Keratinocyte (primary cell): ENCODE measurements at regions not wholly inside any gene's neighbourhood (a gene's known extent, or its start where the extent isn't known, plus 50 kb on each side); places are given as distances from the start of the nearest gene placed in this dataset.

ENCODE experiments used
- DNase-seq: peaks from one replicate; pipeline ENCODE4 v3.0.0-alpha.2; 2011; ENCODE audit warnings: low read depth, missing footprints, low spot score
- FAIRE-seq: peaks from 2 replicates; lab custom pipeline; 2011; peaks lifted over from hg19 to GRCh38; lab: Jason Lieb, UNC
- H2AFZ ChIP-seq: 2 replicates; pipeline ENCODE4 v1.6.0; 2012; ENCODE audit warnings: low read length, control low read depth, inconsistent platforms; ENCODE audit not compliant: control insufficient read depth
- H3K27ac ChIP-seq: 2 replicates; pipeline ENCODE4 v1.5.1; 2011; ENCODE audit warnings: low read length; ENCODE audit not compliant: control insufficient read depth, insufficient read depth
- H3K27me3 ChIP-seq: 3 replicates; pipeline ENCODE4 v1.6.0; 2011; ENCODE audit warnings: low read length; ENCODE audit not compliant: control insufficient read depth, insufficient read depth; ENCODE audit errors: extremely low read depth
- H3K36me3 ChIP-seq, 2 experiments: 2 replicates in 1 of 2; 3 replicates in 1 of 2; pipeline ENCODE4 v1.5.1; 2011; ENCODE audit warnings: low read length in 2 of 2, mild to moderate bottlenecking in 1 of 2; ENCODE audit not compliant: control insufficient read depth in 2 of 2, insufficient read depth in 2 of 2; ENCODE audit errors: extremely low read depth in 1 of 2
- H3K4me1 ChIP-seq: 3 replicates; pipeline ENCODE4 v1.5.1; 2011; ENCODE audit warnings: low read length; ENCODE audit not compliant: control insufficient read depth, insufficient read depth; ENCODE audit errors: extremely low read depth
- H3K4me2 ChIP-seq: 3 replicates; pipeline ENCODE4 v1.6.0; 2011; ENCODE audit warnings: low read depth, low read length; ENCODE audit not compliant: control insufficient read depth, insufficient read depth; ENCODE audit errors: extremely low read depth
- H3K4me3 ChIP-seq, 3 experiments: fragments of 200-600 bp in 1 of 3; sonication (generic) in 1 of 3; 2 replicates in 2 of 3; 3 replicates in 1 of 3; pipeline ENCODE4 v1.5.1; 2011 to 2016; ENCODE audit warnings: low read length in 3 of 3, mild to moderate bottlenecking in 3 of 3, control low read depth in 2 of 3, inconsistent platforms in 1 of 3, low read depth in 1 of 3, mixed read lengths in 1 of 3, mixed run types in 1 of 3, moderate library complexity in 1 of 3; ENCODE audit not compliant: control insufficient read depth in 2 of 3, insufficient read depth in 2 of 3; ENCODE audit errors: extremely low read depth in 1 of 3
- H3K79me2 ChIP-seq: 2 replicates; pipeline ENCODE4 v1.6.0; 2012; ENCODE audit warnings: low read length; ENCODE audit not compliant: control insufficient read depth, insufficient read depth
- H3K9ac ChIP-seq: 3 replicates; pipeline ENCODE4 v1.6.0; 2011; ENCODE audit warnings: low read length; ENCODE audit not compliant: control insufficient read depth, insufficient read depth; ENCODE audit errors: extremely low read depth
- H3K9me1 ChIP-seq: 3 replicates; pipeline ENCODE4 v1.6.0; 2011; ENCODE audit warnings: low read length; ENCODE audit not compliant: control insufficient read depth, insufficient read depth; ENCODE audit errors: extremely low read depth
- H3K9me3 ChIP-seq: 2 replicates; pipeline ENCODE4 v1.5.1; 2012; ENCODE audit warnings: low read depth, low read length; ENCODE audit not compliant: control insufficient read depth
- H4K20me1 ChIP-seq: 3 replicates; pipeline ENCODE4 v1.6.0; 2011; ENCODE audit warnings: low read length; ENCODE audit not compliant: control insufficient read depth, insufficient read depth; ENCODE audit errors: extremely low read depth
- EZH2 ChIP-seq: IDR thresholded peaks from one replicate; pipeline ENCODE4 v1.6.1; 2012; ENCODE audit warnings: inconsistent platforms, mild to moderate bottlenecking, low read length, moderate library complexity
- dilution Hi-C: fragments of 300-500 bp; cut with MboI; formaldehyde crosslinking; loops from one replicate; pipeline ENCODE4 v1.7.0; 2020; ENCODE audit warnings: low sequenced_read_pairs; ENCODE audit not compliant: extremely low pct_ligation_motif_present
- TF ChIP-seq, protein P1 (sequence below), 3 experiments: IDR thresholded peaks in 1 of 3; conservative IDR thresholded peaks in 1 of 3; optimal IDR thresholded peaks in 1 of 3; 2 replicates in 2 of 3; 3 replicates in 1 of 3; pipeline versions ENCODE3 to v1.5.1; 2011; ENCODE audit warnings: low read length in 3 of 3, mild to moderate bottlenecking in 3 of 3, moderate library complexity in 2 of 3, control low read depth in 1 of 3, inconsistent platforms in 1 of 3; ENCODE audit not compliant: insufficient read depth in 2 of 3; ENCODE audit errors: extremely low read depth in 1 of 3

DNA sequence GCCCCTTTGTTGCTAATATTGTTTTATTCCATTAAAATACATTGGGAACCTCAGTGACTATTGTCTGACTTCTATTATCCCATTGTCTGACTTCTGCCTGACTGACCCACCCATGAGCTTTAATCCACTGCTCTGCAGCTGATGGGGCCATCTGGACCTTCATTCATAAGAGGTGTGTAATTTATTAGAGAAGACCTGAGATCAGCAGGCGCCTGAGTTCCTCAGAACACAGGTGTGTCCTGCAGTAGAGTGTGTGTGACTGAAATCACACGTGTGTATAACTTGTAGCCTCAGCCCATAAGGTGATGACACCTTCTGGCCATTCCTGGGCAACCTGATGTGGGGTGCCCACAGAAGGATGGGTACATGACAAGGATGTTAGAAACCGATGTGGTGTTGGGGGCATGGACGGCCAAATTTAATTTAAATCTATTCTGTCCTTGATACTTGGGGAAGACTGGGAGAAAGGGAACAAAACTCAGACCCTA, 821.0 kb downstream of the TMEM121 start:
- DNase-seq (no peak), FAIRE-seq (no peak)
- H3K9ac ChIP-seq = no peak overlapping the region
- H3K27ac ChIP-seq = no peak overlapping the region
- H2AFZ ChIP-seq = no peak overlapping the region
- H3K79me2 ChIP-seq = no peaks in the 10 kb centered on the region
- H3K4me1 ChIP-seq = no peaks in the 10 kb centered on the region
- no peak overlapping the region for H3K4me2 ChIP-seq
- dilution Hi-C loops = no loop called here
- H3K36me3 ChIP-seq = no peaks in the 10 kb centered on the region
- H3K9me1 ChIP-seq = no peaks in the 10 kb centered on the region
- no peaks in the 10 kb centered on the region for H3K27me3 ChIP-seq
- no peak for TF ChIP-seq EZH2
- TF ChIP-seq, protein P1, sequence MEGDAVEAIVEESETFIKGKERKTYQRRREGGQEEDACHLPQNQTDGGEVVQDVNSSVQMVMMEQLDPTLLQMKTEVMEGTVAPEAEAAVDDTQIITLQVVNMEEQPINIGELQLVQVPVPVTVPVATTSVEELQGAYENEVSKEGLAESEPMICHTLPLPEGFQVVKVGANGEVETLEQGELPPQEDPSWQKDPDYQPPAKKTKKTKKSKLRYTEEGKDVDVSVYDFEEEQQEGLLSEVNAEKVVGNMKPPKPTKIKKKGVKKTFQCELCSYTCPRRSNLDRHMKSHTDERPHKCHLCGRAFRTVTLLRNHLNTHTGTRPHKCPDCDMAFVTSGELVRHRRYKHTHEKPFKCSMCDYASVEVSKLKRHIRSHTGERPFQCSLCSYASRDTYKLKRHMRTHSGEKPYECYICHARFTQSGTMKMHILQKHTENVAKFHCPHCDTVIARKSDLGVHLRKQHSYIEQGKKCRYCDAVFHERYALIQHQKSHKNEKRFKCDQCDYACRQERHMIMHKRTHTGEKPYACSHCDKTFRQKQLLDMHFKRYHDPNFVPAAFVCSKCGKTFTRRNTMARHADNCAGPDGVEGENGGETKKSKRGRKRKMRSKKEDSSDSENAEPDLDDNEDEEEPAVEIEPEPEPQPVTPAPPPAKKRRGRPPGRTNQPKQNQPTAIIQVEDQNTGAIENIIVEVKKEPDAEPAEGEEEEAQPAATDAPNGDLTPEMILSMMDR (optimal IDR thresholded peaks at IDR 0.05 in 1 of 3, IDR thresholded peaks at IDR 0.05 in 1 of 3, conservative IDR thresholded peaks at IDR 0.05 in 1 of 3; ENCODE audit: extremely low read depth in 1 of 3, insufficient read depth in 2 of 3, low read length in 3 of 3) = no peak
- H4K20me1 ChIP-seq = no peaks in the 10 kb centered on the region
- no peaks in the 10 kb centered on the region for H3K9me3 ChIP-seq
- H3K4me3 ChIP-seq = no peak overlapping the region

DNA sequence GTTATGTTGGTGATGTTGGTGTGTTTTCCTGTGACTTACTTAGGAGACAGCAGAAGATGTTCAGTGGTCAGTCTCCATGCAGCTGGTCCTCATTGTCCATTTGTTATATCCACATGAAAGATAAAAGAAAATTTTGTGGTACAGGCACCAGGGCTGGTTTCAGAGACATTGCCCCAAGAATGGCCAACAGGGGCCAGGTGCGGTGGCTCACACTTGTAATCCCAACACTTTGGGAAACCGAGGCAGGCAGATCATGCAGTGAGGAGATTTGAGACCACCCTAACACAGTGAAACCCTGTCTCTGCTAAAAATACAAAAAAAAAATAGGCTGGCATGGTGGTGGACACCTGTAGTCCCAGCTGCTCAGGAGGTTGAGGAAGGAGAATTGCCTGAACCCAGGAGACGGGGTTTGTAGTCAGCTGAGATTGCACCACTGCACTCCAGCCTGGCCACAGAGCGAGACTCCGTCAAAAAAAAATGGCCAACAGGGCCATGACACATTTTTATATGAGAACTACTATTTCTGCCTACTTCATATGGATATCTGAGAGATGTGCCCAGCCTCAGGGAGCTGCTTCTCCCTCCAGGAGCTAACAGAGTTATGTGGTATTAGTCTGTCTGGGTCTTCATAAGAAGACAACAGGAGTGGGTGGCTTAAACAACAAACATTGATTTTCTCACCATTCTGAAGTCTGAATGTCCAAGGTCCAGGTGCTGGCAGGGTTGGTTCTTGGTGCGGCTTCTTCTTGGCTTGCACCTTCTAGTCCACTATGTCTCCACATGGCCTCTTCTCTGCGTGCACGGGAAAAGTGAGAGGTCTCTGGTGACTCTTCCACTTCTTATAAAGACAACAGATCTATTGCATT, 821.7 kb downstream of the TMEM121 start:
- H3K9me1 ChIP-seq = no peaks in the 10 kb centered on the region
- H3K4me2 ChIP-seq = no peak overlapping the region
- no peak for FAIRE-seq
- H2AFZ ChIP-seq = no peak overlapping the region
- no peaks in the 10 kb centered on the region for H3K9me3 ChIP-seq
- H3K36me3 ChIP-seq = no peaks in the 10 kb centered on the region
- TF ChIP-seq, protein P1 (optimal IDR thresholded peaks at IDR 0.05 in 1 of 3, IDR thresholded peaks at IDR 0.05 in 1 of 3, conservative IDR thresholded peaks at IDR 0.05 in 1 of 3; ENCODE audit: extremely low read depth in 1 of 3, insufficient read depth in 2 of 3, low read length in 3 of 3) = no peak
- no peak for TF ChIP-seq EZH2
- H4K20me1 ChIP-seq = no peaks in the 10 kb centered on the region
- H3K27ac ChIP-seq = no peak overlapping the region
- dilution Hi-C loops = no loop called here
- H3K79me2 ChIP-seq = no peaks in the 10 kb centered on the region
- H3K9ac ChIP-seq = no peak overlapping the region
- H3K4me1 ChIP-seq = no peaks in the 10 kb centered on the region
- H3K4me3 ChIP-seq = no peak overlapping the region
- no peaks in the 10 kb centered on the region for H3K27me3 ChIP-seq
- no peak for DNase-seq
